ENCODE measurements at regions not wholly inside any gene's neighbourhood (a gene's known extent, or its start where the extent isn't known, plus 50 kb on each side); places are given as distances from the start of the nearest gene placed in this dataset.

GRCh38 chr1:221824025-221824424 is 82.1 kb upstream of the DUSP10 start:
- Histone ChIP-seq H2BK120ac (ENCODE audit: low read depth, low read length, poor library complexity, severe bottlenecking) (no peak overlapping the region), H2AK5ac (ENCODE audit: insufficient read length, low read length) (no peak overlapping the region), H2BK20ac (ENCODE audit: low read depth, low read length, poor library complexity, severe bottlenecking) (no peak overlapping the region), H4K20me1 (ENCODE audit: control insufficient read depth, insufficient read depth, insufficient read length) (no peaks in the 10 kb centered on the region), H3K4ac (ENCODE audit: low read depth, low read length) (no peak overlapping the region), H4K5ac (ENCODE audit: insufficient read length, low read depth, low read length) (no peak overlapping the region), H4K91ac (ENCODE audit: insufficient read length, low read depth, low read length) (no peak overlapping the region), H3K14ac (ENCODE audit: insufficient read depth, low read length) (no peak overlapping the region), H3K4me2 (ENCODE audit: insufficient read depth, insufficient read length, low read length) (no peak overlapping the region), H2AFZ (ENCODE audit: low read length) (no peak overlapping the region), H3K9me3 (ENCODE audit: control insufficient read depth, low read depth, low read length) (no peaks in the 10 kb centered on the region), H3K18ac (ENCODE audit: insufficient read length, low read depth, low read length) (no peak overlapping the region), H3K79me2 (ENCODE audit: insufficient read depth, low read length) (no peaks in the 10 kb centered on the region), H3T11ph (ENCODE audit: low read length) (no peak overlapping the region), H2BK5ac (ENCODE audit: insufficient read length, low read length) (no peak overlapping the region), H3K79me1 (ENCODE audit: insufficient read depth, low read depth, low read length, poor library complexity, severe bottlenecking) (no peaks in the 10 kb centered on the region), H3K23ac (ENCODE audit: insufficient read length, low read depth, low read length) (no peak overlapping the region), H3K4me1 (ENCODE audit: insufficient read depth, low read length) (no peaks in the 10 kb centered on the region; the same call in 1 of the 2 replicates), H4K8ac (replicated peaks; ENCODE audit: insufficient read length, low read depth, low read length) (no peak overlapping the region), H3K27me3 (ENCODE audit: insufficient read depth, low read length) (no peaks in the 10 kb centered on the region), H3K23me2 (ENCODE audit: insufficient read length, low read depth, low read length, poor library complexity, severe bottlenecking) (no peaks in the 10 kb centered on the region), H3K27ac (ENCODE audit: insufficient read length, low read depth, low read length) (no peak overlapping the region), H3K56ac (ENCODE audit: insufficient read length, low read depth, low read length) (no peak overlapping the region), H2BK12ac (ENCODE audit: insufficient read length, low read depth, low read length) (no peak overlapping the region), H3K9ac (ENCODE audit: extremely low read depth, insufficient read length, low read length) (no peak overlapping the region), H2BK15ac (ENCODE audit: low read depth, low read length) (no peak overlapping the region)
- DNase-seq, result no peak
- Mint-ChIP-seq H3K4me1 (peaks cover 21 to 23% of the 10 kb centered on the region in 2 experiments), H3K9me3 (peaks cover 2 to 10% of the 10 kb centered on the region in 2 experiments; a peak in 4 of 5 replicates), H3K27me3 (ENCODE audit: low read depth) (peaks cover 6% of the 10 kb centered on the region; the same call in 1 of the 2 replicates), H3K4me3 (no peak overlapping the region), H3K27ac (no peak overlapping the region), H3K36me3 (ENCODE audit: insufficient read depth in 1 of 3, low read depth in 3 of 3) (peaks cover 0 to 12% (median 2%) of the 10 kb centered on the region in 3 experiments; a peak in 3 of 7 replicates)
- no CpG with 5 or more reads among the region's 2 CpGs for WGBS (ENCODE audit: extremely low coverage, insufficient read length, low lambda C conversion rate)
- TF ChIP-seq CTCF (conservative IDR thresholded peaks at IDR 0.05), result no peak
